ENCODE measurements at regions not wholly inside any gene's neighbourhood (a gene's known extent, or its start where the extent isn't known, plus 50 kb on each side); places are given as distances from the start of the nearest gene placed in this dataset.
"Not testable (repeated sequence)": the region's sequence is repeated elsewhere in the genome, so short reads cannot be mapped to it uniquely, and the experiment has no call there.

DNA sequence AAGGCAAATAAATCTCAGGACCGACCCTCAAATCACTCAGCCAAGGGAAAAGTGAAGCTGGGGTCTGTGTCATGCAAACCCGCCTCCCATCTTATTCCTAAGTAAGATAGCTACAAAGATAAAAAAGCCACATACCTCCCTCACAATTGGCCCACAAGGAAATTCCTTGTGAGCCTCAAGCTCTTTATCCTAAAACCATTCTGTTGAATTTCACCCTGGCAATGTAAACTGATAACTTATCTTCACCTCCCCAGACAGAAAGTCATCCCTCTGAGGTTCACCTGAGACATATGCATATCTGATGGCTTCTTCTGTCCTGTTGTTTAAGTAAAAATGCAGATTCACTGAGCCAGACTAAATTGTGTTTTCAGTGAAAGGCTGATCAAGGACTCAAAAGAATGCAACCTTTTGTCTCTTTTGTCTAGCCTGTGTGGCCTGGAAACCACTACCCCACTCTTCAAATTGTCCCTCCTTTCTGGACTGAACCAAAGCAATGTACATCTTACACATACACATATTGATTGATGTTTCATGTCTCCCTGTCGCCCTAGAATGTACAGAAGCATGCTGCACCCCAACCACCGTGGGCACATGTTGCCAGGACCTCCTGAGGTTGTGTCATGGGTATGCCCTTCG lies 91.3 kb downstream of the MFAP3L start:
- intact Hi-C loops (cut with DNase I) = no loop called here
- no peak for DNase-seq (ENCODE audit: low spot score)

GRCh38 chr4:169933531-169933930 lies 92.7 kb downstream of the MFAP3L start:
- intact Hi-C loops (cut with DNase I) = no loop called here
- DNase-seq (ENCODE audit: low spot score) = no peak

DNA sequence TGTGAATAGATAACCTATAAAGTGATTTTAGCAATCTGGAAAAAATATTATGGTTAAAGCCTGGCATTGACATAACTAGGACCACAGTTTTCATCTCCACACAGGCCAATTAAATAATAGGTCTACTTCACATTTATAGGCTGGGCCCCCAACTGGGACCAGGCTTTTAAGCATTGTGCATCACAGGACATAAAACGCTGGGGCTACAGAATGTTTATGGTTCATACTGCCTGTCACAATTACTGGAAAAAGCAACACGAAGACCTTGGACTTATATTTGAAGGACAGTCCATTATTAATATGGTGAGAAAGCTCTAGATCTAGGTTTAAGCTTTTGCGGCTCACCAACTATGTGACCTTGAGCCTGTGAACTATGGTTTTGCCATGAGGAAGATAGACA lies 94.2 kb downstream of the MFAP3L start:
- no peak for DNase-seq (ENCODE audit: low spot score)
- intact Hi-C loops (cut with DNase I) = no loop called here

GRCh38 chr4:169930755-169931154 lies 95.4 kb downstream of the MFAP3L start:
- DNase-seq (ENCODE audit: low spot score) = not testable (repeated sequence)

GRCh38 chr4:169927280-169927679 lies 98.9 kb downstream of the MFAP3L start:
- intact Hi-C loops (cut with DNase I) = no loop called here
- DNase-seq (ENCODE audit: low spot score) = no peak

More at GRCh38 chr4:169930755-169931154, 95.4 kb downstream of the MFAP3L start:
- intact Hi-C loops (cut with DNase I) = not testable (repeated sequence)

GRCh38 chr4:169925678-169926077 lies 100.5 kb downstream of the MFAP3L start:
- intact Hi-C loops (cut with DNase I) = no loop called here
- DNase-seq (ENCODE audit: low spot score) = no peak

DNA sequence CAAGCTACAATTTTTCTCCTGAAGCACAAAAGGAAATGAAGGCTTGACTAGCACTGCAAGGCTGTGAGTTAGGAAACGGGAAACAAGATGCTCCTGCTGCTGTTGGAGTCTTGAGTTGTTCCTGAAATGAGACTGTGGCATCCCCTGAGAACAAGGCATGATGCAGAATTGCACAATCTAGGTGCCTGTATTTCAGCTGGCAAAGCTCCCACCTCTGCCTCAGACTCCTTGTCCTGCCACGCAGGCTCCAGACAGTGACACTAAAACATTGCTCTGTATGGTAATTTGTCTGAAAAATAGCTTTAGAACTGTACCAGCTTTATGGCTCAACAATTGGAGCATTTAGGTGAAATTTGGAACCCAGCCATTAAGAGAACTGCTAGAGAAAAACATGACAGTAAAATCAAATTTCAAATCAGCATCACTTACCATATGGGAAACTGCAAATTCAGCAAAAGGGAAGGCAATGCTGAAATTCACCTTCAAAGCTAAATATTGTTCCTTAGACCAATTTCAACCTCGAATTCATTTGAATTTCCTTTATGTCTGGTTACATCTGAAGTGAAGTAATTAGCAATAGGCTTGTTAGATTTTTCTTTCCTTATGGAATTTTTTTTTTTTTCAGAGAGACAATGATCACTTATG lies 103.4 kb downstream of the MFAP3L start:
- no peak for DNase-seq (ENCODE audit: low spot score)
- intact Hi-C loops (cut with DNase I) = no loop called here

GRCh38 chr4:169921732-169922131 lies 104.5 kb downstream of the MFAP3L start:
- no peak for DNase-seq (ENCODE audit: low spot score)
- intact Hi-C loops (cut with DNase I) = no loop called here

DNA sequence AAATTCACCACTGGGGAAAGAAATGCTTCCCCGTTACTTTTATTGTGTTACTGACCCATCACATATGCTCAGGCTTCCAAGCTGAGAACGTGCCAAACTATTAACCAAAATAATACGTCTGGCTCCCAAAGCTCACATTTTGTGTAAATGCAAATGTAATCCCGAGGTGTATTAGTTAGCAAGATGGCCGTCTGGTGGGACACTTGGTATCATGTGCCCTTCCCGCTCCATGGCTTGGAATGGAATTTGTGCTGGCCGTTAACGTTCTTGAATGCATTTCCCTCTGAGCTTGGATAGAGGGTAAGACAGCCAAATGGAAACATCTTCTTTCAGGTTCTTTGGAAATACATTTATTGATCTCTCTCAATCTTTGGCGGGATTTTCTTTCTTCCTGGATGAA lies 105.0 kb downstream of the MFAP3L start:
- intact Hi-C loops (cut with DNase I) = no loop called here

GRCh38 chr4:169919194-169920124 lies 106.7 kb downstream of the MFAP3L start:
- DNase-seq (ENCODE audit: low spot score); intact Hi-C loops (cut with DNase I): not testable (repeated sequence)

More for the DNA sequence above, 105.0 kb downstream of the MFAP3L start:
- no peak for DNase-seq (ENCODE audit: low spot score)

- no peak for DNase-seq (ENCODE audit: low spot score)
- intact Hi-C loops (cut with DNase I) = no loop called here
Observed at GRCh38 chr4:169915545-169915944, 110.7 kb downstream of the MFAP3L start.

GRCh38 chr4:169914866-169915265 lies 111.3 kb downstream of the MFAP3L start:
- intact Hi-C loops (cut with DNase I) = no loop called here
- DNase-seq (ENCODE audit: low spot score) = no peak

DNA sequence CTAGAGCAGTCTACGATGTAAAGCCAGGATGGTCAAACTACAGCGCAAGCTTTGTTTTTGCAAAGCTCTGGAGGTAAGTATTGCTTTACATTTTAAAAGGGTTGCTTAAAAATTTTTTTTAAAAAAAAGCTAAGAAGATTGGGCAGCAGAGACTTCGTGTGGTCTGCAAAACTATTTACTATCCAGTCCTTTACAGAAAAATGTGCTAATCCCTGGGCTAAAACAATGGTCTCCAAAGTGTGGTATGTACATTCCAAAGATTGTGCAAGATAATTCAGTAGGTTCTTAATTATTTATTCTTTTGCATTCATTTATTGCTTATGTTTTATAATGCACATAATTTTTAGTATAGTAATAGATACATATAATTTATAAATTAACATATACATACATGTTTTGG lies 113.2 kb downstream of the MFAP3L start:
- no peak for DNase-seq (ENCODE audit: low spot score)
- intact Hi-C loops (cut with DNase I) = no loop called here

GRCh38 chr4:169909897-169910296 lies 116.3 kb downstream of the MFAP3L start:
- no peak for DNase-seq (ENCODE audit: low spot score)
- intact Hi-C loops (cut with DNase I) = no loop called here

- DNase-seq (ENCODE audit: low spot score) = no peak
- intact Hi-C loops (cut with DNase I) = no loop called here
Observed at GRCh38 chr4:169909479-169909878, 116.7 kb downstream of the MFAP3L start.

DNA sequence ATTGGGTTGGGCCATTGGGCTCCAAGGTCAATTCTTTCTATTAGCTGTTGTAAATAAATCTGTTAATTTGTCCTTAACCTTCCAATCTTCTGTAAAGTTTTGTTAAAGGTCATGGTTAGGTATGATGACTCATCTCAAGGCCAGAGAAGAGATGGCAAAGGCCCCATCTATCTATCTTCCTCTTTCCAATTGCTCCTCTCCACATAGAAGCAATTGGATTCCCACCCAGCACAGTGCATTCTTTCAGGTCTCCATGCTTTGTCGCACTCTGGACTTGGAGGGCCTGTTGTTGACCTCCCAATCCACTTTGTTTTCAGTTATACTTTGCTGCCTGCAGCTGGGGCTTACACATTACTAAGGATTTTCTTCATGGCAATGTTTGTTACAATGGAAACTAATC lies 118.5 kb downstream of the MFAP3L start:
- no peak for DNase-seq (ENCODE audit: low spot score)
- intact Hi-C loops (cut with DNase I) = no loop called here

- intact Hi-C loops (cut with DNase I) = no loop called here
- no peak for DNase-seq (ENCODE audit: low spot score)
Observed at GRCh38 chr4:169906821-169907220, 119.4 kb downstream of the MFAP3L start.

DNA sequence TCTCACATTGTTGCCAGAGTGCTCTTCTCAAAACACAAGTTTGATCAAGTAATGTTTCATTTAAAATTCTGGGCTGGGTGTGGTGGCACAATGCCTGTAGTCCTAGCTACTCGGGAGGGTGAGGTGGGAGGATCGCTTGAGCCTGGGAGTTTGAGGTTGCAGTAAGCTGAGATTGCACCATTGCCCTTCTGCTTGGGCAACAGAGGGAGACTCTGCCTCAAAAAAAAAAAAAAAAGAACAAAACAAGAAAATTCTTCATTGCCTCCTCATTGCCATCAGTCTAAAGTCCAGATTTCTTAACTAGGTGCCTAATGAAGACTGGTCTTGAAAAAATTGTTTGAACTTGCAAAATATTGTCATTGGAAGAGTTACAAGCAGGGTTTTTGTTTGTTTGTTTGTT lies 120.1 kb downstream of the MFAP3L start:
- intact Hi-C loops (cut with DNase I) = no loop called here
- DNase-seq (ENCODE audit: low spot score) = no peak

GRCh38 chr4:169902658-169903345 lies 123.4 kb downstream of the MFAP3L start:
- no peak for DNase-seq (ENCODE audit: low spot score)
- intact Hi-C loops (cut with DNase I) = no loop called here

Data from posterior vena cava (tissue), 2 donors.